OCI-LY7 (cell line): ENCODE measurements at regions not wholly inside any gene's neighbourhood (a gene's known extent, or its start where the extent isn't known, plus 50 kb on each side); places are given as distances from the start of the nearest gene placed in this dataset.

Source experiments
- BruUV-seq: library from RNA; stranded (reverse); fragments of 400-500 nt; replicated peaks from 2 replicates; lab custom pipeline; 2021; lab: Mats Ljungman, UMichigan
- CTCF ChIA-PET: fragments of 300-600 bp; sonication (Branson Sonifier 250); formaldehyde crosslinking; loops from one replicate; lab custom pipeline; 2022; ENCODE audit warnings: antibody characterized with exemption; ENCODE audit not compliant: unreplicated experiment; lab: Charles Lee
- POLR2A ChIA-PET: fragments of 300-600 bp; sonication (Branson Sonifier 250); formaldehyde crosslinking; loops from one replicate; lab custom pipeline; 2022; ENCODE audit warnings: antibody characterized with exemption; lab: Charles Lee
- DNase-seq: peaks from one replicate; pipeline ENCODE4 v3.0.0-alpha.2; 2015; ENCODE audit warnings: low spot score
- H2AFZ ChIP-seq: fragments of 200-600 bp; sonication (generic), shearing (Covaris generic); 2 replicates; pipeline ENCODE4 v1.6.1; 2014; ENCODE audit warnings: mild to moderate bottlenecking, antibody characterized with exemption, low read length, moderate library complexity
- H3K27ac ChIP-seq: fragments of 200-600 bp; sonication (generic); 2 replicates; pipeline ENCODE4 v1.5.1; 2014; ENCODE audit warnings: mixed run types, low read depth, mild to moderate bottlenecking, moderate library complexity, low read length, inconsistent platforms; ENCODE audit not compliant: poor library complexity, severe bottlenecking
- H3K36me3 ChIP-seq: fragments of 200-600 bp; sonication (generic); 2 replicates; pipeline ENCODE4 v1.6.1; 2014; ENCODE audit warnings: mild to moderate bottlenecking, antibody characterized with exemption, low read length, moderate library complexity, mixed read lengths; ENCODE audit not compliant: insufficient read depth
- H3K4me1 ChIP-seq: fragments of 200-600 bp; sonication (generic); 2 replicates; pipeline ENCODE4 v1.5.1; 2014; ENCODE audit warnings: mild to moderate bottlenecking, low read length; ENCODE audit not compliant: insufficient read depth, poor library complexity, severe bottlenecking
- H3K4me2 ChIP-seq: fragments of 200-600 bp; sonication (generic); 2 replicates; pipeline ENCODE4 v1.6.1; 2014; ENCODE audit warnings: mild to moderate bottlenecking, low read length
- H3K4me3 ChIP-seq: fragments of 200-600 bp; sonication (generic); 2 replicates; pipeline ENCODE4 v1.5.1; 2014; ENCODE audit warnings: mild to moderate bottlenecking, low read depth, low read length; ENCODE audit not compliant: poor library complexity, severe bottlenecking
- H3K79me2 ChIP-seq: fragments of 200-600 bp; sonication (generic); 2 replicates; pipeline ENCODE4 v1.6.1; 2016; ENCODE audit warnings: low read depth, mild to moderate bottlenecking, low read length, moderate library complexity, mixed read lengths; ENCODE audit not compliant: insufficient read depth
- H3K9me2 ChIP-seq: fragments of 200-600 bp; sonication (generic); 2 replicates; pipeline ENCODE4 v1.6.1; 2016; ENCODE audit warnings: mild to moderate bottlenecking, low read length, mixed read lengths; ENCODE audit not compliant: insufficient read depth
- H3K9me3 ChIP-seq: fragments of 200-600 bp; sonication (generic); 2 replicates; pipeline ENCODE4 v1.6.1; 2014; ENCODE audit warnings: mild to moderate bottlenecking, mixed run types, low read length, mixed read lengths
- H4K20me1 ChIP-seq: fragments of 200-600 bp; sonication (generic); 2 replicates; pipeline ENCODE4 v1.6.1; 2014; ENCODE audit warnings: mild to moderate bottlenecking, antibody characterized with exemption, low read length, moderate library complexity, mixed read lengths; ENCODE audit not compliant: insufficient read depth
- CTCF ChIP-seq: fragments of 200-600 bp; sonication (generic); conservative IDR thresholded peaks from 2 replicates; pipeline ENCODE4 v1.5.1; 2014; ENCODE audit warnings: mild to moderate bottlenecking, antibody characterized with exemption, low read length, moderate library complexity, mixed read lengths
- EZH2phosphoT487 ChIP-seq: fragments of 200-600 bp; sonication (generic); IDR thresholded peaks from 2 replicates; pipeline ENCODE4 v1.6.1; 2018; ENCODE audit warnings: low read depth, borderline replicate concordance, mild to moderate bottlenecking, mixed run types, antibody characterized with exemption, low read length, moderate library complexity, mixed read lengths
- intact Hi-C: fragments of 100-400 bp; cut with micrococcal nuclease; formaldehyde crosslinking; loops from one replicate; pipeline ENCODE4 v1.10.0; 2022; ENCODE audit not compliant: unreplicated experiment

DNA sequence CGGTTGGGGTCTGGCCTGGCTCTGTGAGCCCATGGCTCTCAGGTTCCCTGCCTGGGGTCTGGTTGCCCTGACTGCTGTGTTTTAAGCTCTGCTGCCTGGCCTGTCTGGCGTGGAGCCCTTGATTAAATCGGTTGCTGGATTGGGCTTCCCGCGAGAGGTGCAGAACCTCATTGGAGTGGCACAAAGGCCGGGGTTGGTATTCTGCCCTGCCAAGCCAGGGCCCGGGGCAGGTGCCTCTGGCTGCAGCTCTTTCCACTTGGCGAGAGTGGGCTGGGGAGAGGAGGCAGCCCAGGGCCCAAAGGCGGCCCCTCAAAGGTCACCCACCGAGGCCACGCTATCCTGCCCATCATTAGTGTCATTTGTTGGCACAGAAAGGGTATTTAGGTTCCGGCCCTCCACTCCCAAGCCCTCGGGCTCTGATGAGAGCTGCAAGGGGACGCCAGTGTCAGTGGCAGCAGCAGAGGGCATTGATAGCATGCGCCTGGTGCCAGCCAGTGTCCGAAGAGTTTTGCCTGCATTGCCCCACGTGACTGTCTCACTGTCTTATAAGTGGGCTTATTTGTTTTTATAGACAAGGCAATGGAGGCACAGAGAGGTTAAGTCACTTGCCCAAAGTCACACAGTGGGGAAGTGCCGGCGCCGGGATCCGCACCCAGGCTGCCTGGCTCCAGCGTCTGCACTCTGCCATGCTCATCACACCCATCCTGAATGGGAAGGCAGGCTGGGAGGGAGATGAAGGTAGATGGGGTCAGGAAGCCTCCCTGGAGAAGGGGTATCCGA lies 68.0 kb upstream of the CIBAR2 start:
- no peak for DNase-seq
- no TSS peak for BruUV-seq
- Histone ChIP-seq H3K36me3 (no peaks in the 10 kb centered on the region), H3K79me2 (no peaks in the 10 kb centered on the region), H3K4me1 (no peaks in the 10 kb centered on the region), H2AFZ (no peak overlapping the region), H3K4me2 (no peak overlapping the region), H3K27ac (no peak overlapping the region), H4K20me1 (no peaks in the 10 kb centered on the region), H3K9me2 (no peaks in the 10 kb centered on the region), H3K9me3 (no peaks in the 10 kb centered on the region), H3K4me3 (no peak overlapping the region)
- POLR2A ChIA-PET, result no interaction called here
- CTCF ChIA-PET, result no interaction called here
- TF ChIP-seq EZH2phosphoT487 (no peak), CTCF (no peak)
- intact Hi-C loops, result no loop called here

GRCh38 chr16:85180827-85181738 lies 68.8 kb upstream of the CIBAR2 start:
- H4K20me1 ChIP-seq, result no peaks in the 10 kb centered on the region
- no peak overlapping the region for H3K27ac ChIP-seq
- CTCF ChIA-PET, result interaction anchor here (0.7 kb wide), 1 partner anchor 22 kb away, joined by 3 read pairs; no protein-coding TSS in a partner anchor
- H3K4me3 ChIP-seq, result no peak overlapping the region
- POLR2A ChIA-PET, result no interaction called here
- intact Hi-C loops, result no loop called here
- no peaks in the 10 kb centered on the region for H3K36me3 ChIP-seq
- no peak overlapping the region for H3K4me2 ChIP-seq
- H2AFZ ChIP-seq, result no peak overlapping the region
- BruUV-seq, result no TSS peak
- no peaks in the 10 kb centered on the region for H3K79me2 ChIP-seq
- H3K4me1 ChIP-seq, result no peaks in the 10 kb centered on the region
- no peaks in the 10 kb centered on the region for H3K9me2 ChIP-seq
- TF ChIP-seq EZH2phosphoT487 (no peak), CTCF (no peak)
- H3K9me3 ChIP-seq, result no peaks in the 10 kb centered on the region
- no peak for DNase-seq

- Histone ChIP-seq H3K4me1 (no peaks in the 10 kb centered on the region), H3K9me3 (no peaks in the 10 kb centered on the region), H3K4me3 (no peak overlapping the region), H3K4me2 (no peak overlapping the region), H4K20me1 (no peaks in the 10 kb centered on the region), H3K79me2 (no peaks in the 10 kb centered on the region), H2AFZ (no peak overlapping the region), H3K36me3 (no peaks in the 10 kb centered on the region), H3K9me2 (no peaks in the 10 kb centered on the region), H3K27ac (no peak overlapping the region)
- BruUV-seq, result no TSS peak
- no peak for TF ChIP-seq EZH2phosphoT487
- no peak for TF ChIP-seq CTCF
- ChIA-PET CTCF (no interaction called here), POLR2A (no interaction called here)
- no peak for DNase-seq
- intact Hi-C loops, result no loop called here
Measured at GRCh38 chr16:85181739-85182129, 69.5 kb upstream of the CIBAR2 start.
